ENCODE measurements at regions not wholly inside any gene's neighbourhood (a gene's known extent, or its start where the extent isn't known, plus 50 kb on each side); places are given as distances from the start of the nearest gene placed in this dataset.

GRCh38 chr10:29127731-29128130 is 161.1 kb upstream of the LYZL1 start:
- no peak overlapping the region for H3K9ac ChIP-seq (ENCODE audit: low read length)
- TF ChIP-seq EZH2 (IDR thresholded peaks at IDR 0.05; ENCODE audit: borderline replicate concordance, low read length) (no peak), CTCF (IDR thresholded peaks at IDR 0.05; ENCODE audit: low read length) (no peak)
- no peaks in the 10 kb centered on the region for H4K20me1 ChIP-seq (ENCODE audit: insufficient read depth, low read length)
- no peak overlapping the region for H3K4me2 ChIP-seq (ENCODE audit: low read length)
- H3K36me3 ChIP-seq (ENCODE audit: insufficient read depth, low read length), result no peaks in the 10 kb centered on the region
- no peak overlapping the region for H3K27ac ChIP-seq (ENCODE audit: low read depth, low read length, poor library complexity, severe bottlenecking)
- H3F3A ChIP-seq (ENCODE audit: insufficient read depth, low read length), result no peaks in the 10 kb centered on the region
- no peak overlapping the region for H2AFZ ChIP-seq (ENCODE audit: low read length)
- H3K79me2 ChIP-seq (ENCODE audit: insufficient read depth, low read length), result no peaks in the 10 kb centered on the region
- no peaks in the 10 kb centered on the region for H3K27me3 ChIP-seq (ENCODE audit: insufficient read depth, low read length)
- no peaks in the 10 kb centered on the region for H3K9me2 ChIP-seq (ENCODE audit: low read depth, low read length)
- H3K9me3 ChIP-seq (ENCODE audit: low read length), result no peaks in the 10 kb centered on the region
- H3K4me3 ChIP-seq (ENCODE audit: low read depth, low read length, poor library complexity, severe bottlenecking), result no peak overlapping the region
- H3K4me1 ChIP-seq (ENCODE audit: insufficient read depth, low read length, severe bottlenecking), result no peaks in the 10 kb centered on the region

GRCh38 chr10:29130190-29130673 is 158.6 kb upstream of the LYZL1 start:
- TF ChIP-seq CTCF (IDR thresholded peaks at IDR 0.05; ENCODE audit: low read length), result peak; percentile 50
- no peak for TF ChIP-seq EZH2 (IDR thresholded peaks at IDR 0.05; ENCODE audit: borderline replicate concordance, low read length)
- Histone ChIP-seq H3K9ac (ENCODE audit: low read length) (no peak overlapping the region), H3K36me3 (ENCODE audit: insufficient read depth, low read length) (no peaks in the 10 kb centered on the region), H3K27ac (ENCODE audit: low read depth, low read length, poor library complexity, severe bottlenecking) (no peak overlapping the region), H3K9me2 (ENCODE audit: low read depth, low read length) (no peaks in the 10 kb centered on the region), H3K27me3 (ENCODE audit: insufficient read depth, low read length) (no peaks in the 10 kb centered on the region), H3K4me2 (ENCODE audit: low read length) (no peak overlapping the region), H2AFZ (ENCODE audit: low read length) (no peak overlapping the region), H3K4me3 (ENCODE audit: low read depth, low read length, poor library complexity, severe bottlenecking) (no peak overlapping the region), H4K20me1 (ENCODE audit: insufficient read depth, low read length) (no peaks in the 10 kb centered on the region), H3K79me2 (ENCODE audit: insufficient read depth, low read length) (no peaks in the 10 kb centered on the region), H3K9me3 (ENCODE audit: low read length) (no peaks in the 10 kb centered on the region), H3F3A (ENCODE audit: insufficient read depth, low read length) (no peaks in the 10 kb centered on the region), H3K4me1 (ENCODE audit: insufficient read depth, low read length, severe bottlenecking) (no peaks in the 10 kb centered on the region)

GRCh38 chr10:29131952-29132547 is 156.8 kb upstream of the LYZL1 start:
- H3F3A ChIP-seq (ENCODE audit: insufficient read depth, low read length), result no peaks in the 10 kb centered on the region

More at GRCh38 chr10:29131952-29132547, 156.8 kb upstream of the LYZL1 start:
- Histone ChIP-seq H3K9me3 (ENCODE audit: low read length) (no peaks in the 10 kb centered on the region), H3K36me3 (ENCODE audit: insufficient read depth, low read length) (no peaks in the 10 kb centered on the region), H3K4me3 (ENCODE audit: low read depth, low read length, poor library complexity, severe bottlenecking) (no peak overlapping the region), H3K79me2 (ENCODE audit: insufficient read depth, low read length) (no peaks in the 10 kb centered on the region), H3K4me2 (ENCODE audit: low read length) (no peak overlapping the region), H3K4me1 (ENCODE audit: insufficient read depth, low read length, severe bottlenecking) (no peaks in the 10 kb centered on the region), H3K27me3 (ENCODE audit: insufficient read depth, low read length) (no peaks in the 10 kb centered on the region), H3K9me2 (ENCODE audit: low read depth, low read length) (no peaks in the 10 kb centered on the region), H3K9ac (ENCODE audit: low read length) (no peak overlapping the region), H4K20me1 (ENCODE audit: insufficient read depth, low read length) (no peaks in the 10 kb centered on the region), H2AFZ (ENCODE audit: low read length) (no peak overlapping the region), H3K27ac (ENCODE audit: low read depth, low read length, poor library complexity, severe bottlenecking) (no peak overlapping the region)
- TF ChIP-seq EZH2 (IDR thresholded peaks at IDR 0.05; ENCODE audit: borderline replicate concordance, low read length) (no peak), CTCF (IDR thresholded peaks at IDR 0.05; ENCODE audit: low read length) (no peak)

All from OCI-LY1 (cell line).